Vagina (tissue), 2 donors: ENCODE measurements at regions not wholly inside any gene's neighbourhood (a gene's known extent, or its start where the extent isn't known, plus 50 kb on each side); places are given as distances from the start of the nearest gene placed in this dataset.

ENCODE experiments used
- POLR2A ChIP-seq, 2 donors: fragments of 450-650 bp; IDR thresholded peaks; one replicate each; pipeline ENCODE4 v1.6.1; 2017; ENCODE audit warnings: antibody characterized with exemption in 2 of 2, mild to moderate bottlenecking in 2 of 2, moderate library complexity in 2 of 2
- POLR2AphosphoS5 ChIP-seq, 2 donors: sonication (generic); formaldehyde crosslinking; IDR thresholded peaks; one replicate each; pipeline ENCODE4 v1.9.0; 2017; ENCODE audit warnings: antibody characterized with exemption in 2 of 2, mild to moderate bottlenecking in 2 of 2, low read depth in 1 of 2; ENCODE audit not compliant: insufficient read depth in 1 of 2
- TF ChIP-seq, protein P1 (sequence below), 3 experiments: fragments of 450-650 bp in 2 of 3; fragments of 200-600 bp in 1 of 3; sonication (generic) in 1 of 3; IDR thresholded peaks; one replicate each; pipeline ENCODE4 v1.5.1; 2017 to 2019; ENCODE audit warnings: antibody characterized with exemption in 3 of 3, mild to moderate bottlenecking in 2 of 3, moderate library complexity in 2 of 3

- TF ChIP-seq, protein P1, sequence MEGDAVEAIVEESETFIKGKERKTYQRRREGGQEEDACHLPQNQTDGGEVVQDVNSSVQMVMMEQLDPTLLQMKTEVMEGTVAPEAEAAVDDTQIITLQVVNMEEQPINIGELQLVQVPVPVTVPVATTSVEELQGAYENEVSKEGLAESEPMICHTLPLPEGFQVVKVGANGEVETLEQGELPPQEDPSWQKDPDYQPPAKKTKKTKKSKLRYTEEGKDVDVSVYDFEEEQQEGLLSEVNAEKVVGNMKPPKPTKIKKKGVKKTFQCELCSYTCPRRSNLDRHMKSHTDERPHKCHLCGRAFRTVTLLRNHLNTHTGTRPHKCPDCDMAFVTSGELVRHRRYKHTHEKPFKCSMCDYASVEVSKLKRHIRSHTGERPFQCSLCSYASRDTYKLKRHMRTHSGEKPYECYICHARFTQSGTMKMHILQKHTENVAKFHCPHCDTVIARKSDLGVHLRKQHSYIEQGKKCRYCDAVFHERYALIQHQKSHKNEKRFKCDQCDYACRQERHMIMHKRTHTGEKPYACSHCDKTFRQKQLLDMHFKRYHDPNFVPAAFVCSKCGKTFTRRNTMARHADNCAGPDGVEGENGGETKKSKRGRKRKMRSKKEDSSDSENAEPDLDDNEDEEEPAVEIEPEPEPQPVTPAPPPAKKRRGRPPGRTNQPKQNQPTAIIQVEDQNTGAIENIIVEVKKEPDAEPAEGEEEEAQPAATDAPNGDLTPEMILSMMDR (IDR thresholded peaks at IDR 0.05) = no peak
- TF ChIP-seq POLR2AphosphoS5 (IDR thresholded peaks at IDR 0.05; ENCODE audit: insufficient read depth in 1 of 2, low read depth in 1 of 2) = no peak
- TF ChIP-seq POLR2A (IDR thresholded peaks at IDR 0.05) = no peak
Measured at GRCh38 chr7:47654672-47655298, 72.9 kb upstream of the TNS3 start.
